DND-41 (cell line): ENCODE measurements at regions not wholly inside any gene's neighbourhood (a gene's known extent, or its start where the extent isn't known, plus 50 kb on each side); places are given as distances from the start of the nearest gene placed in this dataset.

Experiments used
- CTCF ChIP-seq: IDR thresholded peaks from 2 replicates; pipeline ENCODE4 v1.5.1; 2012; ENCODE audit warnings: borderline replicate concordance, low read length, moderate library complexity, mild to moderate bottlenecking; ENCODE audit not compliant: poor library complexity, severe bottlenecking; ENCODE audit errors: extremely low read depth
- EZH2 ChIP-seq: IDR thresholded peaks from 3 replicates; pipeline ENCODE4 v1.6.1; 2012; ENCODE audit warnings: borderline replicate concordance, low read depth, mild to moderate bottlenecking, moderate library complexity, low read length, inconsistent platforms; ENCODE audit not compliant: severe bottlenecking

GRCh38 chr1:229218612-229219025 lies 52.3 kb upstream of the RAB4A start:
- TF ChIP-seq CTCF (no peak), EZH2 (no peak)
